SK-N-SH treated with all-trans-retinoic acid at 6 μM for 48 hours (cell line): ENCODE measurements at regions not wholly inside any gene's neighbourhood (a gene's known extent, or its start where the extent isn't known, plus 50 kb on each side); places are given as distances from the start of the nearest gene placed in this dataset.

Experiments used
- CREB5 ChIP-seq: fragments of 250-450 bp; sonication (Bioruptor Pico); IDR thresholded peaks from 2 replicates; pipeline ENCODE4 v1.5.1; 2020; ENCODE audit warnings: low read depth, mild to moderate bottlenecking, moderate library complexity
- CSRNP3 ChIP-seq: fragments of 250-450 bp; sonication (Bioruptor Pico); IDR thresholded peaks from 2 replicates; pipeline ENCODE4 v1.5.1; 2021; ENCODE audit warnings: mild to moderate bottlenecking, moderate library complexity
- ESRRG ChIP-seq: fragments of 250-450 bp; sonication (Bioruptor Pico); IDR thresholded peaks from 2 replicates; pipeline ENCODE4 v1.6.1; 2021; ENCODE audit warnings: mild to moderate bottlenecking
- ISL1 ChIP-seq: fragments of 250-450 bp; sonication (Bioruptor Pico); IDR thresholded peaks from 2 replicates; pipeline ENCODE4 v2.1.2; 2022; ENCODE audit warnings: mild to moderate bottlenecking, moderate library complexity
- RARB ChIP-seq: fragments of 250-450 bp; sonication (Bioruptor Pico); IDR thresholded peaks from 2 replicates; pipeline ENCODE4 v1.8.0; 2021; ENCODE audit warnings: mild to moderate bottlenecking, moderate library complexity
- TSHZ2 ChIP-seq: fragments of 250-450 bp; sonication (Bioruptor Pico); IDR thresholded peaks from 2 replicates; pipeline ENCODE4 v1.5.0; 2020; ENCODE audit warnings: mild to moderate bottlenecking, moderate library complexity
- ZFP30 ChIP-seq: fragments of 450-650 bp; formaldehyde crosslinking; IDR thresholded peaks from 2 replicates; pipeline ENCODE4 v1.5.0; 2022; ENCODE audit warnings: mild to moderate bottlenecking, moderate library complexity

GRCh38 chr6:54747955-54748354 lies 98.6 kb upstream of the FAM83B start:
- TF ChIP-seq ZFP30 (CRISPR knock-in tag) = no peak
- no peak for TF ChIP-seq RARB (CRISPR knock-in tag)
- no peak for TF ChIP-seq CSRNP3 (CRISPR knock-in tag)
- no peak for TF ChIP-seq ESRRG (CRISPR knock-in tag)
- no peak for TF ChIP-seq TSHZ2 (CRISPR knock-in tag)
- TF ChIP-seq CREB5 (CRISPR knock-in tag) = no peak
- no peak for TF ChIP-seq ISL1
